DOHH2 (cell line): ENCODE measurements at regions not wholly inside any gene's neighbourhood (a gene's known extent, or its start where the extent isn't known, plus 50 kb on each side); places are given as distances from the start of the nearest gene placed in this dataset.

Experiments used
- CTCF ChIP-seq: fragments of 200-600 bp; sonication (generic); IDR thresholded peaks from one replicate; pipeline ENCODE4 v1.5.1; 2014; ENCODE audit warnings: antibody characterized with exemption, mild to moderate bottlenecking, low read depth, low read length; ENCODE audit not compliant: poor library complexity, severe bottlenecking
- EZH2phosphoT487 ChIP-seq: fragments of 200-600 bp; sonication (generic); IDR thresholded peaks from 2 replicates; pipeline ENCODE4 v1.6.1; 2017; ENCODE audit warnings: borderline replicate concordance, mild to moderate bottlenecking, antibody characterized with exemption, low read length, moderate library complexity, mixed read lengths

GRCh38 chr11:100575860-100576717 lies 111.0 kb upstream of the ARHGAP42 start:
- TF ChIP-seq CTCF (peak; percentile 72), EZH2phosphoT487 (no peak)
